Heart left ventricle (tissue), 16 donors: ENCODE measurements at regions not wholly inside any gene's neighbourhood (a gene's known extent, or its start where the extent isn't known, plus 50 kb on each side); places are given as distances from the start of the nearest gene placed in this dataset.

ENCODE experiments used
- ATAC-seq, 4 donors: fragments of 200-7000 bp; cut with Tn5 transposase; one replicate each; pipeline ENCODE4 v1.9.1; 2020 to 2022; ENCODE audit warnings: moderate library complexity in 4 of 4, mild to moderate bottlenecking in 3 of 4, moderate number of reproducible peaks in 1 of 4
- DNase-seq, 5 donors: peaks; one replicate each; pipeline ENCODE4 v3.0.0-alpha.2; 2020
- H3K27ac ChIP-seq, 12 donors: fragments of 200-600 bp; sonication (generic) in 4 of 12; one replicate each; pipeline versions ENCODE4 v1.5.0 to v1.8.0; 2016 to 2022; ENCODE audit warnings: mild to moderate bottlenecking in 2 of 12
- H3K27me3 ChIP-seq, 9 donors: fragments of 200-600 bp; sonication (generic) in 2 of 9; one replicate each; pipeline versions ENCODE4 v1.5.1 to v1.8.0; 2016 to 2022; ENCODE audit warnings: mild to moderate bottlenecking in 3 of 9
- H3K36me3 ChIP-seq, 9 donors: fragments of 200-600 bp; sonication (generic) in 2 of 9; one replicate each; pipeline versions ENCODE4 v1.5.0 to v1.8.0; 2018 to 2022; ENCODE audit warnings: mild to moderate bottlenecking in 2 of 9
- H3K4me1 ChIP-seq, 12 donors: fragments of 200-600 bp; sonication (generic) in 4 of 12; one replicate each; pipeline versions ENCODE4 v1.5.0 to v1.8.0; 2016 to 2022; ENCODE audit warnings: mild to moderate bottlenecking in 3 of 12
- H3K4me3 ChIP-seq, 12 donors: fragments of 200-600 bp; sonication (generic) in 4 of 12; one replicate each; pipeline versions ENCODE4 v1.5.0 to v1.8.0; 2017 to 2022; ENCODE audit warnings: mild to moderate bottlenecking in 9 of 12, moderate library complexity in 4 of 12
- H3K9me3 ChIP-seq, 12 donors: fragments of 200-600 bp; sonication (generic) in 4 of 12; one replicate each; pipeline versions ENCODE4 v1.5.0 to v1.8.0; 2016 to 2022; ENCODE audit warnings: mild to moderate bottlenecking in 1 of 12
- CTCF ChIP-seq, 12 donors: fragments of 200-600 bp; sonication (generic) in 4 of 12; IDR thresholded peaks; one replicate each; pipeline versions ENCODE4 v1.5.0 to v1.8.0; 2018 to 2022; ENCODE audit warnings: antibody characterized with exemption in 12 of 12, mild to moderate bottlenecking in 5 of 12
- POLR2A ChIP-seq, 2 donors: fragments of 450-650 bp; IDR thresholded peaks; one replicate each; pipeline ENCODE4 v1.6.1; 2017; ENCODE audit warnings: antibody characterized with exemption in 2 of 2, mild to moderate bottlenecking in 2 of 2, moderate library complexity in 2 of 2
- WGBS, 4 donors: extraction: QIAGEN DNeasy Blood & Tissue Kit in 2 of 4; methylation state at CpG; one replicate each; pipeline versions ENCODE4 v1.1.5 to v1.1.7; 2013 to 2018; 5-methylcytosine and 5-hydroxymethylcytosine counted together
- intact Hi-C, 10 donors: fragments of 100-400 bp; cut with DNase I; formaldehyde crosslinking; loops; one replicate each; pipeline versions ENCODE4 v1.11.1 to v1.14.2; 2022
- donor health status: ischemic (EF 13 %, LVEDD 7.1; RV severe dilation, severe dysfunction).
- donor health status: healthy with polysubstance abuse.
- donor health status: DM: no; HTN: yes; CAD: no.
- donor health status: DM: no; HTN: no; CAD: no.
- donor health status: ischemic (EF 25% LVEDD 6.9; RV normal size, moderate dysfunction).
- donor health status: ischemic (EF 25% LVEDD 5.7; RV mildly dilated, moderate dysfunction).
- donor health status: healthy.
- donor health status: DM: yes; HTN: yes; CAD: no.
- donor health status: ischemic (EF 35%, LVEDD 5.7; RV mildly dilated, moderate dysfunction).
- donor health status: nonischemic (EF 11% LVEDD 7.7; RV severe dilation, severe dysfunction).
- donor health status: DM: yes; HTN: yes; CAD: no.
- donor health status: PGD.
- donor health status: ischemic (EF 29% LVEDD 5.4; RV normal size, mild dysfunction).
- donor health status: nonischemic (EF 23%, LVEDD 6.1; RV moderate dilation, normal function).

DNA sequence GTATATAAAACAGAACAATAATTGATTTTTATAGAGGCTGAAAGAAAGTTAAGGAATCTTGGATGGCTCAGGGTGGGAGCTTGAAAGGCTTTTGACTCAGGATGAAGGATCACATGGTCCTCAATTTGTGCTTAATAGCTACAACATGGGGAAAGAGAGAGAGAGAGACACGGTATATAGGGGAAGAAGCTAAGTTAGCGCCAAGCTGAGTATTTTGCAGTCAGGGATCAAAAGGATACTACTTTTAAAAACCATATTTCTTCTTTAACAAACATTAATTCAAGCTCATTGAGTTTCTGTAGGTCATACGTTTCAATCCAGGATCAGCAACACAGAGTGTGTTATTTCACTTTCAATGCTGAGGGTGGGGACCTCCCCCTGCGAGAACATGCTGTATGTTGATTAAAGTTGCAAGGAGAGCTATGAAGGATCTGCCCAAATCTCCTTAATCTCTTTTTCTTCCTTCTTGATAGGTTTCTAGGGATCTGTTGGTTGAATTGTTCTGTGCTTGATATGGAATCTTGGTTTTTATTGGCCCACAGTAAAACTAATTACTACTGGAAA is 133.1 kb upstream of the NUDT4 start:
- DNase-seq = no peak
- no peak for ATAC-seq
- Histone ChIP-seq H3K4me1 (peaks cover 0 to 46% (median 22%) of the 10 kb centered on the region in 12 donors), H3K27ac (peak overlapping the region in 3 of 12 donors; percentile 2 to 83 (median 11)), H3K4me3 (no peak overlapping the region), H3K36me3 (no peaks in the 10 kb centered on the region), H3K27me3 (no peaks in the 10 kb centered on the region), H3K9me3 (peaks cover 0 to 5% (median under 1%) of the 10 kb centered on the region in 12 donors)
- intact Hi-C loops = loop anchor here in 2 of 10 donors (5.0 kb wide), 2 partner anchors 53 to 133 kb away; partner anchors contain the start of gene NUDT4 (in 1 of the 2)
- WGBS, 4 donors = 87 to 91% (median 89%) methylated on average over 4 of the region's 4 CpGs
- no peak for TF ChIP-seq CTCF (IDR thresholded peaks at IDR 0.05)
- TF ChIP-seq POLR2A (IDR thresholded peaks at IDR 0.05) = no peak

DNA sequence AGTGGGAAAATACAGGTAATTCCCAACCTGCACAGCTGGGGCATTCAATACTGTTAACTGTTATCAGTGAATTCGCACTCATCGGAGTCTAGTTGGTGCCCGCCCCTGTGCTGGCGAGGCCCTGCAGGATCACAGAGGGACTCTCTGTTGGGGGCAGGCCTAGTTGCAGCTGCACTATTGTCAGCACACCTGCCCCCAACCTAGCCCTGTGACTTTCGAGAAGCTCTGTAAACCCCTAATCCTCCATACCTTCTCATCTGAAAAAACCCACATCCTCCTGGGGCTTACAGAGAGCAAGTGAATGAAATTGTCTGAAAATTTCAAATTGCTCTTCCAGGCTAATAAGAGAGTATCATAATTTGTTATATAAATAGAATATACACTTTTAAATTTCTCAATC is 132.2 kb upstream of the NUDT4 start:
- Histone ChIP-seq H3K36me3 (no peaks in the 10 kb centered on the region), H3K4me3 (no peak overlapping the region), H3K9me3 (no peaks in the 10 kb centered on the region), H3K4me1 (peaks cover 0 to 48% (median 22%) of the 10 kb centered on the region in 12 donors), H3K27ac (peak overlapping the region in 1 of 12 donors; percentile 83), H3K27me3 (no peaks in the 10 kb centered on the region)
- WGBS, 4 donors = 90 to 95% (median 93%) methylated on average over 5 of the region's 5 CpGs
- DNase-seq (no peak), ATAC-seq (no peak)
- intact Hi-C loops = loop anchor here in 1 of 10 donors (5.0 kb wide), 1 partner anchor 52 kb away; no protein-coding TSS in a partner anchor
- TF ChIP-seq POLR2A (IDR thresholded peaks at IDR 0.05) = no peak
- TF ChIP-seq CTCF (IDR thresholded peaks at IDR 0.05) = no peak

GRCh38 chr12:93247313-93247991 is 130.3 kb upstream of the NUDT4 start:
- H3K4me1 ChIP-seq = peaks cover 0 to 35% (median 19%) of the 10 kb centered on the region in 12 donors
- peak overlapping the region in 2 of 12 donors; percentile 30 to 46 for H3K27ac ChIP-seq
- H3K36me3 ChIP-seq = no peaks in the 10 kb centered on the region
- 47 to 61% (median 52%) methylated on average over 6 of the region's 6 CpGs for WGBS, 4 donors
- no peaks in the 10 kb centered on the region for H3K27me3 ChIP-seq
- no peak for TF ChIP-seq CTCF (IDR thresholded peaks at IDR 0.05)
- TF ChIP-seq POLR2A (IDR thresholded peaks at IDR 0.05) = no peak
- intact Hi-C loops = loop anchor here in 1 of 10 donors (5.0 kb wide), 1 partner anchor 50 kb away; no protein-coding TSS in a partner anchor
- H3K9me3 ChIP-seq = no peaks in the 10 kb centered on the region
- ATAC-seq (peak in 3 of 4 donors; percentile 9 to 33 (median 10)), DNase-seq (peak in 1 of 5 donors; percentile 28)
- H3K4me3 ChIP-seq = no peak overlapping the region

DNA sequence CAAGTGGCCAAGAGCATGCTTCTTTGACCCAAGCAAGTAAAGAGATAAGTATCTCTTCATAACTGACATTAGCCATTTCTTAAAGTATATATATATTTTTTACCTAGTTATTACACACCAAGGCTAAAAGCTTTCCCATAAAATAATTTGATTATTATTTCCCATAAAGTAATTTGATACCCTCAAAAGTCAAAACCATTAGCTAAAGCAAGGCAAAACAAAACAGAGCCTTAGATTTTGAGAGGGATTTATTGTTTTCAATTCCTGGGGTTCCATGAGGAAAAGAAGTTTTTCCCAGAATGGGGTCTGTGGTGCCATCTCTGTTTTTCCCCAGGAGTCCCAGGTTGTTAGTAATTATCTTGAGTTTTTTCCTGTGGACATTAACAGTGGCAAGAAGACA is 125.5 kb upstream of the NUDT4 start:
- intact Hi-C loops = no loop called here
- no peak for ATAC-seq
- no peaks in the 10 kb centered on the region for H3K36me3 ChIP-seq

More for the DNA sequence above, 125.5 kb upstream of the NUDT4 start:
- no peak for TF ChIP-seq POLR2A (IDR thresholded peaks at IDR 0.05)
- no peak for TF ChIP-seq CTCF (IDR thresholded peaks at IDR 0.05)
- peaks cover 0 to 17% (median 7%) of the 10 kb centered on the region in 12 donors for H3K4me1 ChIP-seq
- no peaks in the 10 kb centered on the region for H3K27me3 ChIP-seq
- DNase-seq = no peak
- no peak overlapping the region for H3K4me3 ChIP-seq
- H3K9me3 ChIP-seq = peaks cover 0 to 18% (median 10%) of the 10 kb centered on the region in 12 donors
- H3K27ac ChIP-seq = no peak overlapping the region
